ENCODE measurements at regions not wholly inside any gene's neighbourhood (a gene's known extent, or its start where the extent isn't known, plus 50 kb on each side); places are given as distances from the start of the nearest gene placed in this dataset.

GRCh38 chr14:89654998-89655397 is 238.0 kb upstream of the FOXN3 start (continued):
- TF ChIP-seq SP1 (IDR thresholded peaks at IDR 0.05; ENCODE audit: low read depth, low read length) (no peak), USF1 (IDR thresholded peaks at IDR 0.05; ENCODE audit: borderline replicate concordance, extremely low read length, insufficient read depth, low read depth, low read length) (no peak), EGR1 (IDR thresholded peaks at IDR 0.05; ENCODE audit: borderline replicate concordance in 1 of 2, low read depth in 2 of 2, low read length in 2 of 2) (no peak), ATF7 (IDR thresholded peaks at IDR 0.05; ENCODE audit: low read depth) (no peak)

GRCh38 chr14:89652352-89652751 is 235.3 kb upstream of the FOXN3 start:
- SMC1A ChIA-PET (ENCODE audit: uncharacterized antibody, unreplicated experiment) = interaction anchor here (1.3 kb wide), 1 partner anchor 369 kb away, joined by 4 read pairs; no protein-coding TSS in a partner anchor
- POLR2A ChIA-PET = no interaction called here
- ATAC-seq = peak; percentile 57
- TF ChIP-seq MEF2B (IDR thresholded peaks at IDR 0.05; ENCODE audit: partially characterized antibody, poor library complexity, severe bottlenecking) (no peak), MAX (IDR thresholded peaks at IDR 0.05; ENCODE audit: low read depth, low read length) (no peak), ZBTB33 (IDR thresholded peaks at IDR 0.05) (no peak), CEBPZ (IDR thresholded peaks at IDR 0.05; ENCODE audit: low read depth, low read length) (no peak), ZNF592 (IDR thresholded peaks at IDR 0.05) (no peak), POU2F2 (IDR thresholded peaks at IDR 0.05; ENCODE audit: borderline replicate concordance, low read depth, low read length) (peak; percentile 46; the same call in 1 of the 3 replicates)

More at GRCh38 chr14:89652352-89652751, 235.3 kb upstream of the FOXN3 start:
- Histone ChIP-seq H3K36me3 (ENCODE audit: control insufficient read depth in 2 of 2, insufficient read depth in 2 of 2, low read length in 1 of 2) (no peaks in the 10 kb centered on the region), H3K9me3 (replicated peaks; ENCODE audit: control insufficient read depth, insufficient read depth, low read length) (peaks cover 2% of the 10 kb centered on the region; the same call in 2 of the 3 replicates), H2AFZ (ENCODE audit: control insufficient read depth, low read depth, low read length) (peak overlapping the region; percentile 15; the same call in 1 of the 2 replicates), H3K4me2 (ENCODE audit: control insufficient read depth, insufficient read depth) (peak overlapping the region; percentile 73), H3K4me3 (no peak overlapping the region), H3K27ac (ENCODE audit: control insufficient read depth, insufficient read depth) (no peak overlapping the region), H3K27me3 (replicated peaks in 1 of 2; ENCODE audit: control insufficient read depth in 2 of 2, insufficient read depth in 2 of 2, low read length in 1 of 2) (no peaks in the 10 kb centered on the region), H3K4me1 (ENCODE audit: control insufficient read depth, insufficient read depth, low read length) (no peaks in the 10 kb centered on the region; the same call in 1 of the 2 replicates), H3K79me2 (ENCODE audit: control insufficient read depth, insufficient read depth, low read length) (no peaks in the 10 kb centered on the region), H3K9ac (ENCODE audit: control insufficient read depth, insufficient read depth, low read length) (no peak overlapping the region), H4K20me1 (ENCODE audit: control insufficient read depth, insufficient read depth) (no peaks in the 10 kb centered on the region)
- in situ Hi-C loops (cut with MboI) = no loop called here
- ChIA-PET CTCF (interaction anchor here (1.0 kb wide), 1 partner anchor 11 kb away, joined by 4 read pairs; no protein-coding TSS in a partner anchor), RAD21 (ENCODE audit: unreplicated experiment) (no interaction called here)
- FAIRE-seq (peak; percentile 38), DNase-seq (ENCODE audit: low read depth, low spot score) (no peak)
- no TSS peak for BruUV-seq (replicated peaks)
- intact Hi-C loops (cut with micrococcal nuclease; ENCODE audit: unreplicated experiment) = no loop called here
- WGBS (ENCODE audit: insufficient coverage, insufficient replicate concordance, low lambda C conversion rate, missing lambda C conversion rate) = 24% methylated on average over 4 of the region's 4 CpGs

Data from GM12878 (cell line).